A204.1 (cell line): ENCODE measurements at regions not wholly inside any gene's neighbourhood (a gene's known extent, or its start where the extent isn't known, plus 50 kb on each side); places are given as distances from the start of the nearest gene placed in this dataset.

Source experiments
- FAIRE-seq: peaks from 2 replicates; lab custom pipeline; 2012; peaks lifted over from hg19 to GRCh38; lab: Jason Lieb, UNC

DNA sequence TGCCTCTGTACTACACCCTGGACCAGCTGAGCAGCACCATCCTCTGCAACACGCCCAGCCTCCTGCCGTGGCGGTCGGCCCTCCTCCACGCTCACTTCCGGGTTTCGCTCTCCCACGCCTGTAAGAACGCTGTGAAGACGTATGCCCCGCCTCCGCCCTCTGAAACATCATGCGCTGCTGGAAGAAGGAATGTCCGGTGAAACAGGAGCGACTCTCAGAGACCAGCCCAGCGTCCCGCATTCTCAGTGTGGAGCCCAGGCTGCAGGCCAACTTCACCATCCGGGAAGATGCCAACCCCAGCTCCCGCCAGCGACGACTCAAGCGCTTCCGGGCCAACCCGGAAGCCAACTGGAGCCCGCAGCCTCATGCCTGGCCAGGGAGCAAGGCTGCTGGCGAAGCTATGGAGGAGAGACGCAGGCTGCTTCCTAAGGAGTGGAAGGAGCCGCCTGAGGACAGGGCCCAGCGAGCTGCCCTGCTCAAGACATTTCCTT, 186.1 kb upstream of the SLITRK2 start:
- FAIRE-seq, result no peak

DNA sequence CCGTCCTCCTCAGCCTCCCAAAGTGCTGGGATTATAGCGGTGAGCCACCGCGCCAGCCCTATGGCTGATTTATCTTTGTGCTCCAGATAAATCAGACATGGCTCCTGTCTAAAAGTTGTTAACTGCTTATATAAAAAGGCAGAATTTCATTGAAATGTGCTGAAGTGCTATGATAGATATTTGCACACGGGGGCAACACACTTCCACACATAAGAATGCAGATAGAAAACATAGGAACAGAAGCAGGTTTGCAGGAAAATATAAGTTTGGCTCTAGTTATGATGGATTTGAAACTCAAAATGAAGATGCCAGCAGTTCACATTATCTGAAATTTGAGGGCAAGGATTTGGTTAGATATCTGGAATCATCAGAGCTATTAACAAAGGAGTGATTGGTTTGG, 163.1 kb upstream of the SLITRK2 start:
- FAIRE-seq, result no peak

DNA sequence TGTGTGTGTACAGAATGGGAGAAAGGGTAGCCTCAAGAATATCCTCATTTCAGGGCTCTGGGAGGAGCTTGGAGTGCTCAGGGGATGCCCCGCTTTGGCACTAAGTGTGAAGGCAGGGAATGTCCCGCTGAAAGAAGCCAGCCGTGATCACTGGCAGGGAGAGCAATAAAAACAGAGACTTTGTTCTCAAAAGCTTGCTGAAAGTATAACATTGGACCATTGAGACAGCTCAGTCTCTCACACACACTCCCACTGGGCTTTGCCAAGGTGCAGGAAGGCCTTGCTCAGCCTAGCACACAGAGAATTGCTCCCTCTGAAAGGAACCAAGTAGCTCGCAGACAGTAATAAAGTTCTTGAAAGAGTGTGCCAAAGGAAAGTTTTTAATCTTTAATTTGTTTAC, 143.8 kb upstream of the SLITRK2 start:
- no peak for FAIRE-seq

DNA sequence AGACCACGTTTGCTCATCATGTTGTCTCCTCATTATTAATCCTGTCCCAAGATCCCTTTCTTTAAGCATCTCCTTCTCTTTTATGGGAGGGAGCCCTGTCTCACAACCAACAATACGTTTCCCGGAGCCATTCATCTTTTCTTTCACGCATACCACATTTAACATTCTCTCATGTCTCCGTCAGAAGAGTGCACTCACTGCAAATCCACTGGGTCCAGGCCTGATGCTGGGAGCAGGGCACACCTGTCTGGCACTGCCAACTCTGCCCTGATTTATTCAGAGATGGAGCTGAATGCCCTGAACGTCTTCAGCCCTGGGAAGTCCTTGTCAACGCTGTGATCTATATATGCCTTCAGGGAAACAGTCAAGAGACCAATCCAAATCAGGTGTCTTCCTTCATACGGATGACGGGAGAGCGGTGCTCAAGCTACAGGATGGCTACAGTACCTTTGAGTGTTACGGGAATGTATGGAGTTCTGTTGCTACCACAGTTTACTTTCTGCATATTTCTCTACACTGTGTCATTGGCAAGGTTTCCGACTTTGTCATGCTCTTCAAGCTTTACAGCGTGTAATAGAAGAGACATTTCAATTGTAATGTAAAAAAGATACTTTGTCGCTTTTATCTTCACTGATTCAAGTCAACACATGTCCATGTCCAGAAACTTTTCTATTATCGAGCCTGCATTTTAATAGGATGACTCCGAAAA, 140.4 kb upstream of the SLITRK2 start:
- no peak for FAIRE-seq

DNA sequence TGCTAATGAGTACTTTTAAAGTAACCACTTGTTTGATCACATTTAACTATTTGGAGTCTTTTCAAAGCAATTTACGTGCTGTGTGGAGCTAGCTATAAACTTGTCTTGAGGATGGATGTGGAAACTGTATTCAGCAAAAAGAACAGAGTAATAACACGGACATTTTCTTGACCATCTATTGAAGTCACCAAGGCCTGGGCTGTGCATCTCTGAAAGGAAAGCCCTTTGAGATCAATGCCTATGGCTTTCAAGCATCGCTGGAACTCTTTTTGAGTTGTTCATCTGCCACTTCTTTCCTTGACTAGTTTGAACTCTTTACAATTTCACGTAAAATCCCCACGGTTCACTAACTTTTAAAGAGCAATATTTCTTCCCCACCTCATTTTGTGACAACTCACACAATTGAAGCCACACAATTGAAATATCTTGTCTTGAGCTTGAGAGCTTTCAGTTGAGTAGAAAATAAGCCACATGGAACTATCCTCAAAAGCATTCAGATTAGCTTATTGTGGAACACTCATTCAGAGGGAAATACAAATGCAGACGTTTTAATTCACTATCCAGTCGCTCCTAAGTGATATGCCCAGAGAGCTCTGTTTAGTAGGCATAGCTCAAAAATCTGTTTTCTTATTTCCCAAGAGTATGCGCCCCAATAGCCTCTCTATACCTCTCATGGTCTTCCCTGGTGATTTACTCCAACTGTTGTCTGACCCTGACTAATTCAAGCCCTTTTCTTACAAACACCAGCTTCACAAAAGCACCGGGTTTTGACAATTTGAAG, 134.9 kb upstream of the SLITRK2 start:
- FAIRE-seq, result no peak

DNA sequence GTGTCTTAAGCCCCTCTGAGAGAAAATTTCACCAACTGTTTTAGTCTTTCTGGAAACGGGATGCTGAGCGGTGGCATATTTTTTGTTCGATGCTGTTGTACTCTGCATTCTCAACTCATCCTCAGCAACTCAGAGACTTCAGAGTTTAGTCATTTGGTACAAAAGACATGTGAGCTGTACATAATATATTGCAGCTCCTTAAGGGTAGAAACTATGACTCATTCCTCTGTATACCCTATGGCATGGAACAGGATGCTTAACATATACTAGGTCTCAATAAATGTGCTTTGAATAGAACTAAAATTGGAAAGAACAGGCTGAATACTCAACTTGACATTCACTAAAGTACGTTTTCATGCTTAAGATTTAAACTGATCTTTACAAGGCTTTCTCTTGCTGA, 130.5 kb upstream of the SLITRK2 start:
- no peak for FAIRE-seq

DNA sequence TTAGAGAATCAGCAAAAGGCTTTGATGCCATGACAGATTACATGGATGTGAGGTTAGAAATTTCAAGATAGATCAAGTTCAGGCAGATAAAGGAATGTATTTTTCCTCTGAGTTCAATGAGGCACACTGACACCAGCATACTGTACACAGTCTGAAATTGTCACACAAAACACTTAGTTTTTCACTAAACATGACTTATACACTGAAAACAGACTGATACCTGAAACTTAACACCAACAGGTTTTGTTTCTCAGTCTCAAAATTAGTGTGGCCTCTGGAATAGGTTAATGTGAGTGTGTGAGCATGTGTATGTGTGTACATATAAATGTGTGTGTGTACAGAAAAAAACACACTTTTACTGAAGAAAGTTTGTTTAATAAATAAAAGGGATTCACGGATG, 129.9 kb upstream of the SLITRK2 start:
- no peak for FAIRE-seq

DNA sequence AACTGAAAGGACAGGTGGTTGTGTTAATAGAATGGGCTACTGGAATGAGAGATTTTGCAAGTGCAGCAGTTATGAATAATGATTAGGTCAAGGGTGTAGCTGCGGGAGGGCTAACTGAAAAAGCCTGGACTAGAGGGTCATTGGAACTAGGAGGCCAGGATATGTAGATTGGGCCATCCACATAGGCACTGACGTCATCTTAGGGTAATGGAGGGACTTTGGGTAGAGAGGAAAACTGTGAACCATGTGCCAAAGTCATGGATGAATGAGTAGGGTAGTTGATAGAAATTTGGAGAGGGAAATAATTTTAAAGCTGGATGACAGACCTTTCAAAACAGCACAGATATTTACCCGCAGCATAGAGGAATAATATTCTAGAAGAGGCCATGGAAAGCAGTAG, 123.6 kb upstream of the SLITRK2 start:
- no peak for FAIRE-seq

DNA sequence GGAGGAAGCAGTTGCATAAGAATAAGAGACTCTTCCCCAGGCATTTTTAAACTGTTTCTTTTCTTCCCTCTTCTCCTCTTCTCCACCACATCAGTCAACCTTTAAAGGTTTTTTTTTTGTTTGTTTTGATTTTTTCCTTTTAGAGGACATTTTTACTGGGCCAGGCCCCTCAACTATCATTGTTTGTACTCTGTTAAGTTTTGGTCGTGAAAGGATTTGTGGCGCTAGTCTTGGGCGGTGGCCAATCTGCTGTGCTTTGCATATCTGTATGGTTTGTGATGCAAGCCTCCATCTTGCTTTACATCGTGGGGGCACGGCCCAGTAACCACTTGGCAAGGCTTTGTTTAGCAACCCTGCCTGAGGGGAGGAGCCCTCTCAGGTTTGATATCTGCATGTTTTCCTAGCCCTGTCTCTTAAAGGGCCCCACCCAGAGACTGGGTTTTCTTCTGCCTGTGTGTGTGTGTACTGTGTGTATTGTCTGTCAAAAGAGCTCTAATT, 101.9 kb upstream of the SLITRK2 start:
- FAIRE-seq, result no peak

DNA sequence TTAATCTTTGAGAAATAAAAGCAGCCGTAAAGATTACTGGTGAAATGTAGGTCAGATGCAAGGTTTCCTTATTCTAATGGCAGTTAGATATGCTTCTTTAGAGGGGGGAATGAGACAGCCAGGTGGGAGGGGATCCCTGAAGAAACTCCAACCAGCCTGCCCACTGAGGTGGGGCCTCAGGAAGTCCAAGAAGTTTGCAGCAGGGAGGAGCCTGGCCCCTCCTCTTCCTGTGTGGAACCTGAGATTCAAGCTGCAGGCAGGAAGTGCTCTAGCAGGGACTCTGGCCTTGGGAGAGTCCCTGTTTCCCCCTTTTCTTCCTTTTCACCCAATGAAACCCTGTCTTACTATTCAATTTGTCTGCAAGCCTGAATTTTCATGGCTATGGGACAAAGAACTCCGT, 101.4 kb upstream of the SLITRK2 start:
- FAIRE-seq, result no peak

DNA sequence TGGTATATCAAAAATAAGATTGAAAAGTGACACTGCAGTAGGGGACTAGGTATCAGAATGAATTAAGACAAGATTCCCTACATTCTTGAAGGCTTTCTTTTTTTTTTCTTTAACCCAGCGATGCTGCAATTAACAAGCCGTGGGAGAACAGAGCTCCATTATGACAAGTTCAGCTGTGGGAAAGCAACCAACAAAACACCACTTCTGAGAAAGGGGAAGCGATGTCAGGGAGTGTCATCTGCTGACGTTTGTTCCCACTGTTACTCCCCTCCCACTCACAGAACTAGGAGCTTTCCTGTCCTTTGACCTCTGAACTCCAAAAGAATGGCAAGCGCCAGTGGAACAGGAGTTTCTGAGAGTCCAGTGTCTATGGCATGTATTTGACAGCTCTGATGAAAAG, 90.2 kb upstream of the SLITRK2 start:
- no peak for FAIRE-seq

DNA sequence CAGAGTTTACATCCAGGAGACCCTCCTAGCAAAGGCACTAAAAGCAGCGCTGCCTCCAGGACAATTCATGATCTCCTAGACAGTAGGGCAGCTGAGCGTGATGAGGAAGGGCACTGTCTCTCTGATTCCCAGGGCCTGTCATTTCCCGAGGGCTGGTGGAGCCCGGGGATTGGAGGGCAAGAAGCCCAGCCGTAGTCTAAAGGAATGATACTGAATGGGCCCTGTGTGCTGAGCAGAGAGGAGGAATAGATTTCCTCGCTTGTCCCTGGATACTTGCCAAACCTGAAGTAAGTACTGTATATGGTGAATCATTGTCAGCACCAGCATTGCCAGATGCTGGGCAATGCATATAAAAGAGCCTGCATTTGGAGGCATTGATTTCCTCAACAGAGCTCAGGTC, 88.0 kb upstream of the SLITRK2 start:
- FAIRE-seq, result no peak

DNA sequence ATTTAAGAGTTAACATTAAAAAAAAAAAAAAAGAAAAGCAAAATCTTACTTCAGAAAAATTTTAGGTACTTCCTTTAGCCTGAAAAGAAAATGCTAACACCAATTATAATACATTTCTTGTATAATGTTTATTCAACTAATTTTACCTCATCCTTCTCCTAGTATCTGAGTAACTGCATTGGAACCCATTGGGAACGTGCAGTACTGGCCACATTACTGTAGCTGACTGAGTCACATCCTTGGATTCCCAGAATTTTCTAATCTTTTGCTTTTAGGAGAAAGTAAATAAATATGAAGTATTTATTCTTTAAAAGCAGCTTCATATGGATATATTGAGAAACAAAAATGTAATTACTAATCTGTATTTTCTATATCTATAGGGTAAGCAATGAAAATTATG, 82.6 kb upstream of the SLITRK2 start:
- FAIRE-seq, result no peak

DNA sequence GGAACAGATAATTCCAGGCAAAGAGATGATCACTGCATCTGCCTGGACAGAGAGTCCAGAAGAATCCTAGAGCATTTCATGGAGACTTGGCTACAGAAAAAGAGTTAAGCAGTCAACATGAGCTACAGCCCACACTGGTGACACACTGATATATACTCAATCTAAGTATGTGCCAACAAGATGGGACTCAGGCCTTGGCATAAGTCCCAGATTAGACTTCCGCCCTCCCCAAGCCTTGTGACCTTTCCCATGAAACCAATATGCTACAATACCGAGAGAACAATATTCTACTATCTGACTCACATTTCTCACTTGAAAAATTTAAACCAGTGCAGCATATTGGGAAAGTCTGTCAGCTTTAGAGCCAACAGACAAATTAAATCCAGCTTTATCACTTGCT, 65.7 kb upstream of the SLITRK2 start:
- FAIRE-seq, result no peak
